ENCODE measurements at regions not wholly inside any gene's neighbourhood (a gene's known extent, or its start where the extent isn't known, plus 50 kb on each side); places are given as distances from the start of the nearest gene placed in this dataset.

GRCh38 chr2:37552339-37552738, 119.1 kb downstream of the CDC42EP3 start:
- H3K4me1 ChIP-seq: no peaks in the 10 kb centered on the region
- no peak for TF ChIP-seq CTCF (IDR thresholded peaks at IDR 0.05)
- H3K4me3 ChIP-seq: no peak overlapping the region
- no peaks in the 10 kb centered on the region for H3K27me3 ChIP-seq (ENCODE audit: low read depth)
- intact Hi-C loops (cut with DNase I): no loop called here
- no peaks in the 10 kb centered on the region for H3K9me3 ChIP-seq
- DNase-seq (no peak), ATAC-seq (no peak)
- H3K36me3 ChIP-seq: no peaks in the 10 kb centered on the region
- H3K27ac ChIP-seq: no peak overlapping the region

- Histone ChIP-seq H3K9me3 (no peaks in the 10 kb centered on the region), H3K4me3 (no peak overlapping the region), H3K27me3 (ENCODE audit: low read depth) (no peaks in the 10 kb centered on the region), H3K36me3 (no peaks in the 10 kb centered on the region), H3K4me1 (no peaks in the 10 kb centered on the region), H3K27ac (no peak overlapping the region)
- DNase-seq (no peak), ATAC-seq (no peak)
- no peak for TF ChIP-seq CTCF (IDR thresholded peaks at IDR 0.05)
- intact Hi-C loops (cut with DNase I): no loop called here
Observed at GRCh38 chr2:37553411-37554154, 117.9 kb downstream of the CDC42EP3 start.

GRCh38 chr2:37554155-37554510, 117.3 kb downstream of the CDC42EP3 start:
- Histone ChIP-seq H3K4me3 (no peak overlapping the region), H3K36me3 (no peaks in the 10 kb centered on the region), H3K9me3 (no peaks in the 10 kb centered on the region), H3K27ac (no peak overlapping the region), H3K4me1 (no peaks in the 10 kb centered on the region), H3K27me3 (ENCODE audit: low read depth) (no peaks in the 10 kb centered on the region)
- no peak for DNase-seq
- ATAC-seq: no peak
- TF ChIP-seq CTCF (IDR thresholded peaks at IDR 0.05): no peak
- intact Hi-C loops (cut with DNase I): no loop called here

- Histone ChIP-seq H3K36me3 (no peaks in the 10 kb centered on the region), H3K27me3 (ENCODE audit: low read depth) (no peaks in the 10 kb centered on the region), H3K9me3 (no peaks in the 10 kb centered on the region), H3K4me1 (no peaks in the 10 kb centered on the region), H3K4me3 (no peak overlapping the region), H3K27ac (no peak overlapping the region)
- TF ChIP-seq CTCF (IDR thresholded peaks at IDR 0.05): no peak
- DNase-seq (no peak), ATAC-seq (no peak)
- intact Hi-C loops (cut with DNase I): no loop called here
Observed at GRCh38 chr2:37554687-37555086, 116.8 kb downstream of the CDC42EP3 start.

- no peaks in the 10 kb centered on the region for H3K36me3 ChIP-seq
- ATAC-seq (peak in 1 of 2 donors; percentile 52), DNase-seq (peak; percentile 66)
- intact Hi-C loops (cut with DNase I): no loop called here
- H3K27me3 ChIP-seq (ENCODE audit: low read depth): no peaks in the 10 kb centered on the region
- no peaks in the 10 kb centered on the region for H3K9me3 ChIP-seq
- no peak for TF ChIP-seq CTCF (IDR thresholded peaks at IDR 0.05)
- no peak overlapping the region for H3K4me3 ChIP-seq
- H3K27ac ChIP-seq: no peak overlapping the region
- H3K4me1 ChIP-seq: no peaks in the 10 kb centered on the region
Observed at GRCh38 chr2:37555457-37555856, 116.0 kb downstream of the CDC42EP3 start.

All from lower lobe of right lung (tissue), 2 donors.